CD4-positive, CD25-positive, alpha-beta regulatory T cell (primary cell): ENCODE measurements at regions not wholly inside any gene's neighbourhood (a gene's known extent, or its start where the extent isn't known, plus 50 kb on each side); places are given as distances from the start of the nearest gene placed in this dataset.

Experiments used
- ATAC-seq, 2 donors: fragments of 150-1000 bp; cut with Tn5 transposase; one replicate each; pipeline ENCODE4 v1.10.0; 2021; ENCODE audit warnings: low read depth in 2 of 2, moderate number of reproducible peaks in 2 of 2, moderate library complexity in 1 of 2
- DNase-seq, 3 donors: peaks; one replicate each; pipeline versions ENCODE4 v3.0.0 to v3.0.0-alpha.2; 2012 to 2022; ENCODE audit warnings: mixed read lengths in 1 of 3
- H3K27ac ChIP-seq: one replicate; pipeline ENCODE4 v1.7.0; 2013; ENCODE audit warnings: mild to moderate bottlenecking, low read length; ENCODE audit not compliant: insufficient read depth, poor library complexity, severe bottlenecking
- H3K27me3 ChIP-seq: one replicate; pipeline ENCODE4 v1.7.0; 2013; ENCODE audit warnings: low read length; ENCODE audit not compliant: control insufficient read depth, insufficient read depth
- H3K36me3 ChIP-seq: one replicate; pipeline ENCODE4 v1.7.0; 2013; ENCODE audit warnings: mild to moderate bottlenecking, low read length, moderate library complexity; ENCODE audit not compliant: control insufficient read depth, insufficient read depth
- H3K4me1 ChIP-seq: 2 replicates; pipeline ENCODE4 v1.7.0; 2013; ENCODE audit warnings: mild to moderate bottlenecking, low read length; ENCODE audit not compliant: insufficient read depth, control insufficient read depth, poor library complexity, severe bottlenecking
- H3K4me3 ChIP-seq: one replicate; pipeline ENCODE4 v1.7.0; 2013; ENCODE audit warnings: low read depth, mild to moderate bottlenecking, low read length, moderate library complexity
- H3K9me3 ChIP-seq, 2 experiments: 1 replicate in 1 of 2; 2 replicates in 1 of 2; pipeline ENCODE4 v1.7.0; 2013; ENCODE audit warnings: low read length in 2 of 2, mild to moderate bottlenecking in 1 of 2, moderate library complexity in 1 of 2; ENCODE audit not compliant: control insufficient read depth in 2 of 2
- H3K27ac Mint-ChIP-seq, 3 donors: one replicate each; pipeline ENCODE4 v1.8.0; 2020 to 2022; ENCODE audit warnings: mild to moderate bottlenecking in 3 of 3, mixed read lengths in 3 of 3, moderate library complexity in 2 of 3
- H3K27me3 Mint-ChIP-seq: one replicate; pipeline ENCODE4 v1.8.0; 2022; ENCODE audit warnings: mild to moderate bottlenecking, mixed read lengths
- H3K36me3 Mint-ChIP-seq: one replicate; pipeline ENCODE4 v1.8.0; 2020; ENCODE audit warnings: mixed read lengths
- H3K4me1 Mint-ChIP-seq, 4 donors: one replicate each; pipeline ENCODE4 v1.8.0; 2020 to 2022; ENCODE audit warnings: mixed read lengths in 4 of 4, mild to moderate bottlenecking in 1 of 4
- H3K4me3 Mint-ChIP-seq, 4 donors: one replicate each; pipeline ENCODE4 v1.8.0; 2020 to 2022; ENCODE audit warnings: mild to moderate bottlenecking in 4 of 4, mixed read lengths in 4 of 4, moderate library complexity in 3 of 4
- H3K9me3 Mint-ChIP-seq, 7 donors: one replicate each; pipeline ENCODE4 v1.8.0; 2020 to 2022; ENCODE audit warnings: mixed read lengths in 7 of 7, mild to moderate bottlenecking in 3 of 7, moderate library complexity in 2 of 7

DNA sequence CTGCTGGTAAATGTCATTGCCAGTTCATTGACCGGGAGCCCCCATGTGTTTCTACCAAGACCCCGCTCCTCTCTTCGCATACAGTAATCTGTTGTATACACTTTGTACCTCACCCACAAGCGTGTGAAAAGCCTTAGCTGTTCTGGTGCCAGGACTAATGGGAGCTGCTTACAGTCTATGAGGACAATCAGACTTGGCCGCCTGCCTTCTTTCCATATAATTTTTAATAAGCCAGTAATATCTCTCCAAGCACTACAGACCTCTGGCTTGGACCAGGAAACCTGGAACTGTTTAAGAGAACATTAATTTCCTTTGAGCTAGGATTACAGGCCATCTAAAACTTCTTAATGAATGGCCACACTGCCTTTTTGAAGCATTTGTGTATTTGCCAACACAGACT is 149.7 kb upstream of the MSX1 start:
- H3K4me3 ChIP-seq = no peak overlapping the region
- no peak for ATAC-seq
- H3K27me3 ChIP-seq = no peaks in the 10 kb centered on the region
- H3K4me1 Mint-ChIP-seq = no peaks in the 10 kb centered on the region
- DNase-seq = no peak
- no peaks in the 10 kb centered on the region for H3K9me3 ChIP-seq
- H3K36me3 ChIP-seq = no peaks in the 10 kb centered on the region
- peaks cover 18% of the 10 kb centered on the region for H3K36me3 Mint-ChIP-seq
- H3K4me1 ChIP-seq = no peaks in the 10 kb centered on the region
- no peaks in the 10 kb centered on the region for H3K27me3 Mint-ChIP-seq
- peaks cover 0 to 8% (median 1%) of the 10 kb centered on the region in 7 donors for H3K9me3 Mint-ChIP-seq
- H3K4me3 Mint-ChIP-seq = no peak overlapping the region
- no peak overlapping the region for H3K27ac ChIP-seq
- no peak overlapping the region for H3K27ac Mint-ChIP-seq

DNA sequence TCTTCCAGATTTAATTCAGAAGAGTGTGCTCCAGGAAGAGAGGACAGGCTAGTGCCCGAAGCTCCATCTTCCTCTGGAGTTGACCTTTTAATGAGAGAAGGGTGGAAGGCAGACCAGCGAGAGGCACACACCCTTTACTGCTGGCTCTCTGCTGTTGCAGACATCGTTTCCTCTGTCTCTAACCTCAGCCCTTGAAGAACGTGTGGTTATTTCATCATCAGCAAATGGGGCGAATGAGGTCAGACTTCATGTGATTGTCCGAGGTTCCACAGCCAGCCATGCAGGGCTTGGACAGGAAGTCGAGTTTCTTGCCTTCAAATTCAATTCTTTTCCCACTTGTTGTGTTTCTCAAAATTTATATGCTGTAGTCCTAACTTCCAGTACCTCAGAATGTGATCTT is 155.2 kb upstream of the MSX1 start:
- H3K9me3 Mint-ChIP-seq = peaks cover 0 to 6% (median 2%) of the 10 kb centered on the region in 7 donors
- H3K4me3 ChIP-seq = no peak overlapping the region
- no peaks in the 10 kb centered on the region for H3K4me1 ChIP-seq
- no peak overlapping the region for H3K27ac Mint-ChIP-seq
- no peaks in the 10 kb centered on the region for H3K36me3 ChIP-seq
- DNase-seq = no peak
- no peaks in the 10 kb centered on the region for H3K9me3 ChIP-seq
- no peak for ATAC-seq
- no peaks in the 10 kb centered on the region for H3K4me1 Mint-ChIP-seq
- H3K27ac ChIP-seq = no peak overlapping the region
- H3K4me3 Mint-ChIP-seq = no peak overlapping the region
- H3K36me3 Mint-ChIP-seq = peaks cover 37% of the 10 kb centered on the region
- no peaks in the 10 kb centered on the region for H3K27me3 ChIP-seq
- no peaks in the 10 kb centered on the region for H3K27me3 Mint-ChIP-seq

DNA sequence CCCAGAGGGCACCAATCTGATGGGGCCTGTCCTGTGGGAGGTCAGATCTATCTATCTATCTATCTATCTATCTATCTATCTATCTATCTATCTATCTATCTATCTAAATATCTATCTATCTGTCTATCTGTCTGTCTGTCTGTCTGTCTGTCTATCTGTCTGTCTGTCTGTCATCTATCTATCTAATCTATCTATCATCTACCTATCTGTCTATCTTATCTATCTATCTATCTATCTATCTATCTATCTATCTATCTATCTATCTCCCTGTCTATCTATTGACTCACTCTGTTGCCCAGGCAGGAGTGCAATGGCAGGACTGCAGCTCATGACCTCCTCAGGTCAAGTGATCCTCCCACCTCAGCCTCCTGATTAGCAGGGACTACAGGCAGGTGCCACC is 155.7 kb upstream of the STX18 start:
- no peaks in the 10 kb centered on the region for H3K4me1 ChIP-seq
- Mint-ChIP-seq H3K9me3 (no peaks in the 10 kb centered on the region), H3K4me1 (no peaks in the 10 kb centered on the region), H3K36me3 (peaks cover 25% of the 10 kb centered on the region), H3K27me3 (no peaks in the 10 kb centered on the region), H3K4me3 (no peak overlapping the region), H3K27ac (no peak overlapping the region)
- no peak for DNase-seq
- H3K27ac ChIP-seq = no peak overlapping the region
- no peaks in the 10 kb centered on the region for H3K27me3 ChIP-seq
- no peaks in the 10 kb centered on the region for H3K36me3 ChIP-seq
- no peaks in the 10 kb centered on the region for H3K9me3 ChIP-seq
- no peak for ATAC-seq
- no peak overlapping the region for H3K4me3 ChIP-seq

DNA sequence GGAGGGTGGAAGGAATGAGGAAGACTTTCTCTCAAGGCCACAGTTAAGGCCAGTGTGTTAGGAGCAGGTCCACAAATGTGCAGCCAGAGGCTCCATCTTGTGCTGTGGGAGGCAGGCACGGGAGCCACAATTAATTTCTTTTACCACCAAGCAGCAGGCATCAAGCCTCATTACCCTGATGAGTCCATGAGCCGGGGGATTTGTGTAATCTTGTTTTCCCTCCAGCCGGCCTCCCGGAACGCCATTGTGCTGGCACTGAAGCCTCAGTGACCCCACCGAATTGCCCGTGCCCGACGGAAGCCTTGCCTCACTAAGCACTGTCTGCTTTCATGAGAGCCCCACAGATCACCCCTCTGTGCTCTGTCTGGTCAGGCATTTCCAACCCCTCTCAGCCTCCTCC is 154.7 kb upstream of the STX18 start:
- H3K36me3 Mint-ChIP-seq = peaks cover 29% of the 10 kb centered on the region
- ATAC-seq (no peak), DNase-seq (no peak)
- Histone ChIP-seq H3K9me3 (no peaks in the 10 kb centered on the region), H3K27ac (no peak overlapping the region), H3K27me3 (no peaks in the 10 kb centered on the region), H3K4me3 (no peak overlapping the region), H3K4me1 (no peaks in the 10 kb centered on the region), H3K36me3 (no peaks in the 10 kb centered on the region)
- H3K4me3 Mint-ChIP-seq = no peak overlapping the region
- no peaks in the 10 kb centered on the region for H3K27me3 Mint-ChIP-seq
- no peaks in the 10 kb centered on the region for H3K4me1 Mint-ChIP-seq
- H3K27ac Mint-ChIP-seq = no peak overlapping the region
- H3K9me3 Mint-ChIP-seq = no peaks in the 10 kb centered on the region

DNA sequence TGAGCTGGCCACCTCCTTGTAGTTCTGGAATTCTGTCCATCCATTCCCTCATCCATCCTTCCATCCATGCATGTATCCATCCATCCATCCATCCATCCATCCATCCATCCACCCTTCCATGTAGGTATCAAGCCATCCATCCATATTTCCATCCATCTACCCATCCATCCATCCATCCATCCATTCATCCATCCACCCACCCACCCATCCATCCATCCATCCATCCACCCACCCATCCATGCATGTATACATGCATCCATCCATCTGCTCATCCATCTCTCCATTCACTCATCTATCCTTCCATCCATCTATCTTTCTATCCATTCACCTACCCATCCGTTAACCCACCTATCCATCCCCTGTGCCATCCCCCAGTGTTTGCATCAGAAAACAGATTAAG is 153.6 kb upstream of the STX18 start:
- Histone ChIP-seq H3K36me3 (no peaks in the 10 kb centered on the region), H3K4me1 (no peaks in the 10 kb centered on the region), H3K27ac (no peak overlapping the region), H3K9me3 (no peaks in the 10 kb centered on the region), H3K4me3 (no peak overlapping the region), H3K27me3 (no peaks in the 10 kb centered on the region)
- H3K27me3 Mint-ChIP-seq = no peaks in the 10 kb centered on the region
- H3K4me1 Mint-ChIP-seq = no peaks in the 10 kb centered on the region
- no peak overlapping the region for H3K27ac Mint-ChIP-seq
- DNase-seq = no peak
- no peak for ATAC-seq
- H3K36me3 Mint-ChIP-seq = peaks cover 29% of the 10 kb centered on the region
- H3K9me3 Mint-ChIP-seq = no peaks in the 10 kb centered on the region
- H3K4me3 Mint-ChIP-seq = no peak overlapping the region

DNA sequence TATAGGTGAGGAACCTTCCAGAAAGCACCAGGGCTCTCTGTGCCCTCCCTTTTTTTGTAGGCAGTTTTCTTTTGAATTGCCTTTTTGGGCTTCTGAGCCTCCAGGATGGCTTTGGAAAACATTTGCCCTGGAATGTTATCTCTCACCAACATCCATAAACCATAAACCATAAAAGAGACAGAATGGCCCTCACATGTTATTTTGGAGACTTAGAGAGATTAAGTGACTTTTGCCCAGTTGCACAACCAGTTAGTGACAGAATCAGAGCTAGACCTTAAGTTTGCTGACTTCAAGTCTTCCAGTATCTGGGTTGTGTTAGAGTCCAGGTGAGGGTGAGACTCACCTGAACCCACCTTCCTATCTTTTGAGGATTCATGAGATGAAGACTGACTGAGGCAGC is 153.0 kb upstream of the STX18 start:
- H3K4me3 ChIP-seq = no peak overlapping the region
- Mint-ChIP-seq H3K9me3 (peaks cover 0 to 4% (median 0%) of the 10 kb centered on the region in 7 donors), H3K27me3 (no peaks in the 10 kb centered on the region), H3K27ac (peak overlapping the region in 1 of 3 donors; percentile 7), H3K36me3 (peaks cover 30% of the 10 kb centered on the region), H3K4me1 (peaks cover 0 to 5% (median under 1%) of the 10 kb centered on the region in 4 donors), H3K4me3 (no peak overlapping the region)
- H3K36me3 ChIP-seq = no peaks in the 10 kb centered on the region
- no peak overlapping the region for H3K27ac ChIP-seq
- no peaks in the 10 kb centered on the region for H3K9me3 ChIP-seq
- DNase-seq (no peak), ATAC-seq (no peak)
- H3K27me3 ChIP-seq = no peaks in the 10 kb centered on the region
- no peaks in the 10 kb centered on the region for H3K4me1 ChIP-seq

DNA sequence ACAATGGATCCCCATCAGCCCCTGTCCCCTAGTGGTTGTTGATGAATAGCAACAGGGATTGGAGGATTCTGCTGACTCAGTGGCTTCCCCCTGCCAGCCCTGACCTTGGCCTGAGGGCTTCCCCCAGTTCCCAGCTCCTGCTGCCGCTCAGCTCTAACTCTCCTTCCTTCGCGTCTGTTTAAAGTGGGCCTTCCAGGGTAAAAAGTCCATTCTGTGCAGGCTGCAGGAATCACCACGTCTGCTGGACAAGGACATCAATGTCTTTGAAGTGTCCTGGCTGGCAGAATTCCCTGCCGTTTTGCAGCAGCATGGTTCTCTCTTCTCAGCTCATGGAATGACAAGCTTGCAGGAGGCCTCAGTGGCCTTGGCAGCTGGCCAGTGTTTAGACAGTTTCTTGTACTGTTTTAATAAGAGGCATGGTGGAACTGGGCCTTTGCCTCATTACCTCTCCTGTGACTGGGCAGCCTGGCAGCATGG is 152.5 kb upstream of the STX18 start:
- Mint-ChIP-seq H3K9me3 (peaks cover 0 to 4% (median 0%) of the 10 kb centered on the region in 7 donors), H3K4me1 (peaks cover 0 to 7% (median 3%) of the 10 kb centered on the region in 4 donors), H3K4me3 (no peak overlapping the region), H3K27ac (peak overlapping the region in 1 of 3 donors; percentile 60), H3K27me3 (no peaks in the 10 kb centered on the region), H3K36me3 (peaks cover 35% of the 10 kb centered on the region)
- no peak overlapping the region for H3K27ac ChIP-seq
- no peaks in the 10 kb centered on the region for H3K36me3 ChIP-seq
- no peak overlapping the region for H3K4me3 ChIP-seq
- DNase-seq (no peak), ATAC-seq (no peak)
- no peaks in the 10 kb centered on the region for H3K4me1 ChIP-seq
- H3K9me3 ChIP-seq = no peaks in the 10 kb centered on the region
- no peaks in the 10 kb centered on the region for H3K27me3 ChIP-seq

DNA sequence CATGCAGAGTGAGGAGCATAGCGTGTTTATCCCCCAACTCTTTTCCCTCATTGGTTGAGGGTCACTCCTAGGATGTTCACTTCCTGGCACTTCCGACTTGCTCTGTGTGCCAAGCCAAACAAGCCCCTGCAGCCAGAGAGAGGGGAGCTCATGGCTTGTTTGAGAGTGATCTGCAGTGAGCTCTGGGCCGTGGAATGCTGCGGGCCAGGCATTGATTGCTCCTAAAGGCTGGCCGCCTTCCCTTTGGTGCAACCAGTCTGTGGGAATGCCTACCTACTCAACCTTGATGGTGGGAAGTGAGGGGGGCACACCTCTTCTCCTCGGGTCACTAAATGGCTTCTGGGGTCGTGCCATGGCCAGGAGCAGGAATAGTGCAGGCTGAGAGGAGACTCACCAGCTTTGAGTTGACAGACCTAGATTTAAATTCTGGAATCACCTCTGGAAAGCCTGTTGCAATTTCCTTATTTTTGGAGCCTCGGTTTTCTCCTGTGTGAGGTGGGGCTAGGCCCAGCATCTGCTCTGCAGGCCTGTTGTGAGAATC is 152.0 kb upstream of the STX18 start:
- H3K27ac Mint-ChIP-seq = no peak overlapping the region
- no peaks in the 10 kb centered on the region for H3K36me3 ChIP-seq
- H3K36me3 Mint-ChIP-seq = peaks cover 40% of the 10 kb centered on the region
- H3K4me1 Mint-ChIP-seq = peaks cover 0 to 7% (median 3%) of the 10 kb centered on the region in 4 donors
- peaks cover 0 to 4% (median 0%) of the 10 kb centered on the region in 7 donors for H3K9me3 Mint-ChIP-seq
- no peak for ATAC-seq
- no peaks in the 10 kb centered on the region for H3K4me1 ChIP-seq
- no peaks in the 10 kb centered on the region for H3K9me3 ChIP-seq
- H3K27me3 ChIP-seq = no peaks in the 10 kb centered on the region
- no peak overlapping the region for H3K4me3 ChIP-seq
- no peaks in the 10 kb centered on the region for H3K27me3 Mint-ChIP-seq
- H3K27ac ChIP-seq = no peak overlapping the region
- H3K4me3 Mint-ChIP-seq = no peak overlapping the region
- no peak for DNase-seq
